Astrocyte (in vitro differentiated cells and primary cell): ENCODE measurements at regions not wholly inside any gene's neighbourhood (a gene's known extent, or its start where the extent isn't known, plus 50 kb on each side); places are given as distances from the start of the nearest gene placed in this dataset.
"Not testable (repeated sequence)": the region's sequence is repeated elsewhere in the genome, so short reads cannot be mapped to it uniquely, and the experiment has no call there.

Source experiments
- CTCF ChIP-seq: IDR thresholded peaks from 2 replicates; pipeline ENCODE4 v1.5.1; 2011; ENCODE audit warnings: low read depth, mild to moderate bottlenecking, inconsistent platforms, low read length, moderate library complexity; ENCODE audit not compliant: insufficient read depth
- EZH2 ChIP-seq: IDR thresholded peaks from 2 replicates; pipeline ENCODE4 v1.6.1; 2012; ENCODE audit warnings: mild to moderate bottlenecking, low read length, inconsistent platforms; ENCODE audit not compliant: insufficient read depth

GRCh38 chr5:157968570-157968969 lies 109.6 kb upstream of the CLINT1 start:
- TF ChIP-seq EZH2, CTCF: not testable (repeated sequence)
